ENCODE measurements at regions not wholly inside any gene's neighbourhood (a gene's known extent, or its start where the extent isn't known, plus 50 kb on each side); places are given as distances from the start of the nearest gene placed in this dataset.

GRCh38 chrX:124275182-124275894, 57.1 kb upstream of the TEX13D start:
- TF ChIP-seq PATZ1 (CRISPR knock-in tag; IDR thresholded peaks at IDR 0.05; ENCODE audit: borderline replicate concordance): no peak
- TF ChIP-seq ZFP3 (CRISPR knock-in tag; IDR thresholded peaks at IDR 0.05): no peak
